Stimulated activated CD8-positive, alpha-beta memory T cell treated with anti-CD3 and anti-CD28 coated beads, Interleukin-15, amount 100 ng/mL, for 4 hours (primary cell): ENCODE measurements at regions not wholly inside any gene's neighbourhood (a gene's known extent, or its start where the extent isn't known, plus 50 kb on each side); places are given as distances from the start of the nearest gene placed in this dataset.
"Not testable (repeated sequence)": the region's sequence is repeated elsewhere in the genome, so short reads cannot be mapped to it uniquely, and the experiment has no call there.

Experiments used
- DNase-seq, 2 donors: peaks; one replicate each; pipeline ENCODE4 v3.0.0-alpha.2; 2020; ENCODE audit warnings: low read depth in 2 of 2

DNA sequence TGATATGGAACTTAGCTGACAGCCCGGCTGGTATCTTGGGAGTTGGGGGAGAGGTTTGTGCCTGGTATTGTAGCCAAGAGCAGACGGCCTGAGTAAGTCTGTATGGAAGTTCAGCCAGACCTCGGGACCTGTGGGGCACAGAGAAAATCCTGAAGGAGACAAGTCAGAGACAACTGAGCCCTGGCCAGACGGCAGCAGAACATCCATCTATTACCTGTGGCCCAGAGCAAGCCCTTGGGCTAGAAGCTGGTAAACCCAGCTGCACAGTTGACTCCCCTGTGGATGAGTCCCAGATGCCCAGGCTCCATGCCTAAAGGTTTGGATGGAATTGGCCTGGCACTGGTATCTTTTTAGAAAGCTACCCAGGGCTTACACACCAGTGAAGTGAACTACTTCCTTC lies 70.4 kb upstream of the DLG1 start:
- DNase-seq: no peak

DNA sequence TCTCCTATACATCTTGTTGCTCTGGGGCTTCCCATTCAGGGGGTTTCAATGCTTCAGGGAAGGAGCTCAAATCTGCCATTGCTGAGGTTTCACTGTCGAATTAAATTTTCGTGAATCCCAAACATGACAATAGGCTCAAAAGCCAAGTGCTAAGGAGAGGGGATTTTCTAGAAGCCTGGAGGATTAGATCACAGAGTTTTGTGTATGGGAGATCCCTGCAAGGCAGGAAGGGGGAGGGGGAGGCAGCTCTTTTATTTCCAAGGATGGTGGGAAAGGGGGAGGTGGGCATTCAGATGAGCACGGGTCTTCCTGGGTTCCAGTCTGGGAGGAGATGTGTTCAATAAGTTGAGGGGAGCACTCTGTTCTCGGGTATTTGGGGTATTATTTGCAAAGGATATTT lies 69.9 kb upstream of the DLG1 start:
- no peak for DNase-seq

DNA sequence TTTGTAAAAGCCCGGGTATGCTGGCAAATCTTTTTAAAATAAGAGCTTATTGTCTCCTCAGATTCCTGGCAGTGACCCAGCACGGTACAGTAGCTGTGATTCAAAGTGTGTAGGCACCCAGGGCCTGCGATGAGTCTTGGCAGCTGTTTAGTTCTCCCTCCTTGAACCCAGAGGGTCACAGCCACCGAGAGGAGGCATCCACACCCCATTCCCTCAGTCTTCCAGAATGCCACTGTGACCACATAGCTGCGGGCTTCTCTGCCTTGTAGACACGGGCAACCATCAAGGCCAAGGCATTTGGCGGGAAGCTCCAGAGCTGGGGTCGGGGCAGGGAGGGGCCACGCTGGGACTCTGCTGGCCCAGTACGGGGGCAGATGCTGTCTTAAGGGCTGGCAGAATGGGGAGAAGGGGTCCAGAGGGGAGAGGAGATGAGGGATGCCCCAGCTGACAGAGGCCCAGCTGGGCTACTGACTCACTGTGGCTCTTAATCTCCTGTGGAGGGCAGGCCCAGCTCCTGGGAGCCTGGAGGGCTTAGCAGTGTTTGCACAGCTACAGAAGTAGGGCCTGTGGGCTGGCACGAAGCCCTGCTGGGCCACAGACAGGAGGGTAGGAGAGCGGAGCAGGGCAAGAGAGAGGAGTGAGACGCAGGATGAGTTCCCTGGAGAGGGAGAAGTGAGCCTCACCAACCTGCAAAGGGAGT lies 68.8 kb upstream of the DLG1 start:
- DNase-seq: no peak

DNA sequence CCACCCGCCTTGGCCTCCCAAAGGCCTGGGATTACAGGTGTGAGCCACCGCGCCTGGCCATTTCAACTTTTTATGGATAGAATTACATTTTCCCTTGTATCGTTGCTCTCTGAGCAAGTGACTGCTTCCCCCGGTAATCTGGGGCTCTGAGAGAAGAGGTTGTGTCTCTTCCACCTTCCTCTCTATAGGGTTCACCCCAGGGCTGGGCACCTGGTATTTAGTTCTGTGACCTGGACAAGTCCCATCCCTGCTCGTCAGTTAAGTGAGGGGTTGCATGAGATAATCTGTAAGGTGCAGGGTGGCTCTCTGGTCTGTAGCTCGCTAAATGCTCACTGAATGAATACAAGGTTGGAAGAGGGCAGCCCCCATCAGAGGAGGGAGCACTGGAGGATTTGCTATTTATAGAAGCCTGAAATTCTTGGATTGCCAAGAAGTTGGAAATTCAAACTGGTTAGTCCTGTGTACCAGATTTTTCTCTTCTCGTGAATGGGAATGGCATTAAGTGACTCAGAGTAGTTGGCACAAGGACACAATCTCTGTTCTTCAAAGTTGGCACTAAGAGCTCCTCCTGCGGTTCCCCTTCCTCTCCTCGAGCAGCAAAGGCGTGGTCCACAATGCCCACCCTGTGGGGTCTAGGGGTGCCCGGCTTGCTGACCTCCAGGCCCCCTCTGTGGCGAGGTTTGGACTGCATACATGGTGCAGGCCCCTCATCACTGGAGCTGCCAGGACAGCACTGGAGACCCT lies 68.1 kb upstream of the DLG1 start:
- DNase-seq: no peak

DNA sequence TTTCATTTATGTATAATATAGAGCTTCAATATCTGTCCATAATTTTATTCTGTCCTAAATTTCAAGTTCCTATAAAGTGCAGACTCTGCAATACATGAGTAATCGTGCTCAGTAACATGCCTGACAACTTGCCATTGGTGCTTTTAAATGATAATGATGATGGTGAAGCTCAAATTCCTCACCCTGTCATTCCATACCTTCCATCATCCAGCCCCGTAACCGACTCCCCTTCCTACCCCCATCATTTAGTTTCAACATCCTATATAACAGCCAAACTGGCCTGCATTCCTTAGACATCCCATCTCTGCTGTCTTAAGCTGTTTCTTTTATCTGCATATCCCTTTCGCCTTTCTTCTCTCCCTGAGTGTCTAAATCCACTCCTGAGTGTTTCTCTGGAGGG lies 67.2 kb upstream of the DLG1 start:
- DNase-seq: no peak

DNA sequence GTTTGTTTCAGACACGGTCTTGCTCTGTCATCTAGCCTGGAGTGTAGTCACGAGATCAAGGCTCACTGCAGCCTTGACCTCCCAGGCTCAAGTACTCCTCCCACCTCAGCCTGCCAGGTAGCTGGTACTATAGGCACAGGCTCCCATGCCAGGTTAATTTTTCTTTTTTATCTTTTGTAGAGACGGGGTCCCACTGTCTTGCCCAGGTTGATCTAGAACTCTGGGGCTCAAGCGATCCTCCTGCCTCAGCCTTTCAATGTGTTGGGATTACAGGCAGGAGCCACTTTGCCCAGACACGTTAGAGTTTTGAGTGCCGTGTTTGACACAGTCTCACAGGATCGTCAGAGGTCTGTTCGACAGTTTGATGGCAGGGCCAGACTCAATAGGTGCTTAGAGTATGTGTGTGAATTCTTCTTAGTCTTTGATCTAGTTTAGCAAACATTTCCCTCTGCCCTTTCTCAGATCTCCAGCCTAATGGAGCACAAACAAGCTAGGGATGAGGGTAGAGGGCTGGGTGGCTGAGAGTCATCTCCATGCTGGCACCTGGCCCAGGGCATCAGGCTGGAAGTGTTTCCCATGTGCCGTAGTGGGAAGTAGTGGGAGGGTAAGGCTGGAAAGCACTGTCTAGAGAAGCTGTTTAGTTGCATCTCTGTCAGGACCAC lies 66.1 kb upstream of the DLG1 start:
- DNase-seq: no peak

DNA sequence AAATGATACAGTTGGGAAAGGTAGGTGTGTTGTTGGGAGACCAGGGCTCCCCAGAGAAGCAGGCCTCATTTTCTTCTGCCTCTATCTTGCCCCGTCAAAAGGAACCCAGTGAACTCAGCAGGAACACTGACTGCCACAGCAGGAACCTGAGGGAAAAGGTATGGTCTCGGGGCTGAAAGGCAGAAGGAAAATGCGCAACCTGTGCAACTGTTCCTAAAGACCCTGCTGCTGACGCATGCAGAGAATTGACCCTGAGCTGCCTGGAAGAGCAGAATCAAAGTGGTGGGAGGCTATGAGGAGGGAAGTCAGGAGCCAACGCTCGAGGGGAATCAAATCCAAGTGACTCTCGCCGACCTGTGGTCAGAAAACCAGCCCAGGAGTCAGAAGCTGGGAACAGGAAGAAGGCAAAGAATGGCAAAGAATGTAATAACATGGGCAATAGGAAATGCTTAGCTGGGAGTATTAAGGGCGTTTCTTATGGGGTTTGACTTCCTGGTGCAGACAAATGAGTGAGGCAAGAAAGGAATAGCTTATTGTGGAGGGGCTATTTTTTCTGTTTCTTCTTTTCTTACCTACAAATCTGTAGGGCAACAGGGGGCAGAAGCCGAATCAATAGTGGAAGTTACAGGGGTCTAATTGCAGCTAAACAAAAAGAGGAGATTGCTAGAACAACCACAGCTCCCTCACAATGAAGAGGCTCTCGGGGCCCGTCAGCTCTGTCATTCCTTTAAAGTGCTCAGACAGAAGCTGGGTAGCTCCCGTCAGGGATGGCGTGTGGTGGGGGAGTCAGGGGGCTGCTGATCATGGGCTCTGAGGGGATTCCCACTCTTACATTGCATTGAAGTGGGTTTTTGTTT lies 65.4 kb upstream of the DLG1 start:
- DNase-seq: no peak

DNA sequence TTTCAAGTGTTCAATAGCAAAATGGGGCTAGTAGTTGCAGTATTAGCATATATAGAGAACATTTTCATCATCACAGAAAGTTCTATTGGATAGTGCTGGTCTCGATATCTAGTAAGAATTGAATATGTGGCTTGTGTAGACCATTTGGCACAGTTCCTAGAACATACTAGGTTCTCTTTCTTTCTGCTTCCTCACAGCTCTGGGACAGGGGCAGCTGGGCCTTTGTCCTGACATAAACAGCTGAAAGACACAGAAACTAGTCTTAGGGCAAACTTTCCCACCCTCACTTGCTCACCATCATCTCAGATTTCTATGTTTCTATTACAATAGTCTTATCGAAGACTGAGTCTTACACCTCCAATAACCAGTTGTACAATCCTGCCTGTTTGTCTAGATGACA lies 63.7 kb upstream of the DLG1 start:
- DNase-seq: no peak

DNA sequence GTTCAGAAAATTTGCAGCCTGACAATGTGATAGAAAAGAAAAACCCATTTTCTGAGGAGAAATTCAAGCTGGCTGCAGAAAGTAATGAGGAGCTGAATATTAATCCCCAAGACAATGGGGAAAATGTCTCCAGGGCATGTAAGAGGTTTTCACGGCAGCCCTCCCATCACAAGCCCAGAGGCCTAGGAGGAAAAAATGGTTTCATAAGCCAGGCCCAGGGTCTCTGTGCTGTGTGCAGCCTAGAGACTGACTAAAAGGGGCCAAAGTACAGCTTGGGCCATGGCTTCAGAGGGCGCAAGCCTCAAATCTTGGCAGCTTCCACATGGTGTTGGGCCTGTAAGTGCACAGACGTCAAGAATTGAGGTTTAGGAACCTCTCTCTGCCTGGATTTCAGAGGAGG lies 61.7 kb upstream of the DLG1 start:
- not testable (repeated sequence) for DNase-seq

DNA sequence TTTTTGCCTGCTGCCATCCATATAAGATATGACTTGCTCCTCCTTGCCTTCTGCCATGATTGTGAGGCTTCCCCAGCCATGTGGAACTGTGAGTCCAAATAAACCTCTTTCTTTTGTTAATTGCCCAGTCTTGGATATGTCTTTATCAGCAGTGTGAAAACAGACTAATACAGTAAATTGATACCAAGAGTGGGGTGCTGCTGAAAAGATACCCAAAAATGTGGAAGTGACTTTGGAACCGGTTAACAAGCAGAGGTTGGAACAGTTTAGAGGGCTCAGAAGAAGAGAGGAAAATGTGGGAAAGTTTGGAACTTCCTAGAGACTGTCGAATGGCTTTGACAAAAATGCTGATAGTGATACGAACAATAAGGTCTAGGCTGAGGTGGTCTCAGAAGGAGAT lies 61.1 kb upstream of the DLG1 start:
- not testable (repeated sequence) for DNase-seq

DNA sequence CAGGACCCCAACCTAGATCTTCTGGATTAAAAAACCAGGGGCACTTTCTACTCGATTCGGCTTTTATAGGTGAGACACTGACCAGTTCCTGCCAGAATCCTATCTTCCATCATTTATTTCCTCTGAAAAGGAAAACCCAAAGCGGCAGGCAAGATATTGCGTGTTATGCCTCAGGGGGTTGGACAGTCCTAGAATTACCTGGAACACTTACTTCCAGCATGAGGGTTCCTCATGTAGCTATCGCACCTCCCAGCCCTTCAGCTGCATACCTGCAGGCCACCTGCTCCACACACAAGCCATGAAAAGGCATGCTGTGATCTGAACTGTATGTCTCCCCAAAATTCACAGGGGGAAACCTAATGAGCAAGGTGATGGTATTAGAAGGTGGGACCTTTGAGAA lies 58.3 kb upstream of the DLG1 start:
- no peak for DNase-seq

DNA sequence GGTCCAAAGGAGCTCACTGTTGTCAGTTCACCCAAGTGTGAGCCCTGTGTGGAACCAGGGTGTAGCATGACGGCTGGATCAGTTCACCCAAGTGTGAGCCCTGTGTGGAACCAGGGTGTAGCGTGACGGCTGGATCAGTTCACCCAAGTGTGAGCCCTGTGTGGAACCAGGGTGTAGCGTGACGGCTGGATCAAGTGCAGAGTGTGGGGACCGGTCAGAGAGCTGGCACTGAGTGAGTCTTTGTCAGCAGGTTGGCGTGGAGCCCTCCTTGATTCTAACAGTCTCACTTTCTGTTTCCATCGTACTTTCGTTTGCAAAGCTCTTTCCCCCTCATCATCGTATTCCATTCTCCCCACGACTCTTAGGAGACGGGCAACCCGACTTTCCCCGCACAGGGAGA lies 57.9 kb upstream of the DLG1 start:
- no peak for DNase-seq

DNA sequence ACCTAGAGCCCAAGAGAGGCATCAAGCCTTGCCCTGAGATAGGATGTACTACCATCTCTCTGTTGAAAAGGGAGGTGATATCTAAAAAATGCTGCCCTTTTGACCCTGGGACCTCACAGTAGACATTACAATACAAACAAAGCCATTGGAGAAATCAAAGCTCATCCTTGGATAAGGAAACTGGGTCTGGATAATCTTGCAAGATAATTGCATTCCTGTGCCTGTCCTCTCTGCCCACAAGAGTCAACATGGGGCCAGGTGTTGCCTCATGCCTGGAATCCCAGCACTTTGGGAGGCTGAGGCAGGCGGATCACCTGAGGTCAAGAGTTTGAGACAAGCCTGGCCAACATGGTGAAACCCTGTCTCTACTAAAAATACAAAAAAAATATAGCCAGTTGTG lies 57.3 kb upstream of the DLG1 start:
- no peak for DNase-seq

DNA sequence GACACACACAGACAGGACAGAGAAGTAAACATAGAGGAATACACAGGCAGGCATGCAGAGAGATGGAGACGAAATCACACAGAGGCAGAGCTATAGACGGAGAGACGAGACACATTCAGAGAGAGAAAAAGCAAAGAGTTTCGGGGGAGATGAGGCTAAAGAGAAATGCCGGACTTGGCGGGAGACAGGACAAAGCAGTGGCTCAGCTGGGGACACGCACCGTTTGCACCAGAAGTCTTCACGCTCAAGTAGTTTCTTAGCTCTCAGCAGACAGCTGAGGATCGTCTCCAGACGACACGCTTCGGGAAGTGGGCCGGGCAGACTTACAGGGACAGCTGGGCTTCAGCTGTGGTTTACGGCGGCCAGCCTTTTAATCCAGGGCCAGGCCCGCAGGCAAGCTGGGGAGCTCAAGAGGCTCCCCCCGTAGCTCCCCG lies 56.2 kb upstream of the DLG1 start:
- no peak for DNase-seq

DNA sequence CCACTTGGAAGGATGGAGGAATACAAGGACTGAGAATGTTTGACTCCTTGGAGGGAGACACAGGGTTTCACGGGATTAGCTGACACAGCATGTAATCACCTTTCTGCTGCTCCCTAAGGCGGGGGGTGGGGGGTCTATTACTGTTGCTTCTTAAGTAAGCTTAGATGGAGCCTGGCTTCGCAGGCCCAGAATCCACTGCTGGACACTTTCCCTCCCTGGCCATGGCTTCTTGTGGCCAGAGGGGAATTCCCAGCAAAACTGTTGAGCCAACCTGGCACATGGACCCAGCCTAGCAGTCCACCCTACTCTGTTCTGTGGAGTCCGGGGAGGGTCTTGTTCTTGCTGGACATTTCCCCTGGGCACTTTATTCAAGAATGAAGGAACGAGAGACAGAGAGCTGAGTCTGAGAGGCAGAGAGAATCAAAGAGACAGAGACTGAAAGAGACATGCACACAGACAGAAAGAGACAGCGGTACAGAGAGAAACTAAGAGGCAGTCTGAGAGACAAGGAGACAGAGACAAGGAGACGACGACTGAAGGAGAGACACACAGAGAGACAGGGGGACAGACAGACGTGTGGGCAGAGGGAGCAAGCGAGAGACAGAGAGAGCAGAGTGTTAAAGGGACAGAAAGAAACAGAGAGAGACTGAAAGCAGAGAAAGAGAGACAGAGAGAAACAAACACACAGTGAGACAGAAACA lies 55.6 kb upstream of the DLG1 start:
- no peak for DNase-seq

DNA sequence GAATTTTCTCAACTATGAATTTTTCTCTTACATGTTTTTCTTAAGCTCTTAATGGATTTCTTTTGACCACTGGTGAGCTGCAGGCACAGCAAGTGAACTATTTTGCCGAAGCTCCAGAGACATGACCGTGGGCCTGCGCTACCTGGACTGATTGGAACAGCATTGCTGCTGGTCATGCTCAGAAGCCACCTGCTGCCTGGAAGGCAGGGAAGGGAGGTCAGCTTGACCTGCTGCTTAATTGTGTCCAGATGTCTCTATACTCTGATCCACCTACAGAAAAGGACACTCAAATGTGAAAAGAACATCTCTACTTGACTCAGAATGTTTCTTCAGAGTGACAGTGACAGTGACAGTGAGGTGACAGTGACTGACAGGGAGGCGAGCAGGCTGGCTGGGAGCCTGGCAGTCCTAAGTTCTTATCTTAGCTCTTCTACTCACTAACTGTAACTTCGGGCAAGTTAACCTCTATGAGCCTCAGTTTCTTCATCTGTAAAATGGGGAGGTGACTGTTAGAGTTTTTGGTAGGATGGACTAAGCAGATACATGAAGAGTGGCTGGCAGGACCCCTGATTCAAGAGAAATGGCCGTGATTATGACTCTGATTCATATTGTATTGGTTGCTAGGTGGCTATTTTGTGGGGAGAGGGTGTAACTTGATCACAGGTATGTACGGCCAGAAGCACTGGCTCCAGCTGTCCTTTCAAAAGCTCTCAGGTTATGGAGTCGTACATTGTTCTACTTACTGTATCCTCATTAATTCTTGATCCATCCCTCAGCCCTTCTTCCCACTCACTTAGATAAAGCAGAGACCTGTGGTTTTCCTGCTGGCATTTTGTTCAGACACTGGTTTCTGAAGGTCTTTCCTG lies 54.8 kb upstream of the DLG1 start:
- no peak for DNase-seq

DNA sequence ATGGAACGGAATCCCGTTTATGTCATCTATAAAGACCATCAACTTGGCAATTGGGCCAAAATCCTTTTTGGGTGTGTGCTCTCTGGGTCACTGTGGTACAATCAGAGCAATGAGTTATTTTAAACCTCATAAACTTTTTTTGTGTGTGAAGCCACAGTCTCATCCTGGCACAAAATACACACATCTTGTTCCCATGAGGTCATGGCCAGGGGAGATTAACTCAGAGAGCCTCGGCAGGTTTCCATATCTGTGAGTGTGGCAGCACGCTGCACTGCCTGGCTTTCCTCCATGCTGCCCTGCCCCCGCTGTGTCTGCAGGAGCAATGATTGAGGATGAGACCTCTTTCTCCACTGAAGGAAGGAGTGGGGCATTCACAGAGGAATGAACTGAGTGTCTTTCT lies 54.0 kb upstream of the DLG1 start:
- no peak for DNase-seq

DNA sequence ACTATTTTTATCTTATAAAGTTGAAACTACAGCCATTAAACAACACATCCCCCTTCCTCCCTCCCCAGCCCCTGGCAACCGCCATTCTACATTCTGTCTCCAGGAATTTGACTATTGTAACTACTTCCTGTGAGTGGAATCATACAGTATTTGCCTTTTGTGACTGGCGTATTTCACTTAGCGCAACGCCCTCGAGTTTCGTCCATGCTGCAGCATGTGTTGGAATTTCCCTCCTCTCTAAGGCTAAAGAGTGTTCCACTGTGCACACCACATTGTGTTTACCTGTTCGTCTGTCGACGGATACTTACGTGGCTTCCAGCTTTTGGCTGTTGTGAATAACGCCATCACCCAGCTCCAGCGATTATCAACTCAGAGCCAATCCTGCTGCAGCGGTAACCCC lies 52.0 kb upstream of the DLG1 start:
- DNase-seq: no peak

DNA sequence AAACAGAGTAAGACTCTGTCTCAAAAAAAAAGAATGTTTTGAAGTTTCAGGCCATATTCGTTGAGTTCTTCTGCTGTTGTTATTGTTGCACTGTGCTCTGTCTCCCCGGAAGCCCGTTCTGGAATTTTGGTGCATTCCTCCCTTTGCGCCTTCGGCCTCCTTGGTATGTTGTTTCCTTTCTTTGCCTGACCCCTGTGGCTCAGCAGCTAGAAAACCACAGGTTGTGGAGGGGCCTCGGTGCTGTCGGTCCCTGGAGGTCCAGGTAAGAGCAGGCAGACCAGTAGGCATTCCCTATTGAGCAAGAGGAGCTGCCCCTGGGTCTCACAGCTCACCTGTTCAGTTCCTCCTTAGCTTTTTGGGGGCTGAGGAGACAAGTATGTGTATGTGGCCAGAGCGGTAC lies 51.0 kb upstream of the DLG1 start:
- no peak for DNase-seq
